ENCODE measurements at regions not wholly inside any gene's neighbourhood (a gene's known extent, or its start where the extent isn't known, plus 50 kb on each side); places are given as distances from the start of the nearest gene placed in this dataset.
"Not testable (repeated sequence)": the region's sequence is repeated elsewhere in the genome, so short reads cannot be mapped to it uniquely, and the experiment has no call there.

DNA sequence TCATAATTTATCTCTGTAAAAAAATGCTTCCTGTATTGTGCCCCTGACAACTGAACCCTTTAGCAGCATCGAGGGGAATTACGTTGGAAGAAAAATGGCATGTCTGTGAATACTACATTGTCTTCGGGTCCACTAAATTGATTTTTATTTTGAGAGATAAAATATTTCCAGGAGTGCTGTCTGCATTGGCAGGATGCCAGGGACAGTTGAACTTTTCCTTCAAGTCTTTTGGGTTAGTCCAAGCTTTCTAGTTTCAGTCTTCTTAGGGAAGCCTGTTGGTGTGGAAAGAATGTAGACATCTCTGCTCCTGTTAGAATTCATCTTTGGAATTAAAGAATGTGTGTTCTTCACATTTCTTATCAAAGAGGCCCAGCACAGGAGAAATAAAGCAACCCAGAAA, 557.9 kb downstream of the TMEM114 start:
- Mint-ChIP-seq H3K27me3 (ENCODE audit: low read depth, poor library complexity) (peaks cover 8% of the 10 kb centered on the region), H3K9me3 (peaks cover 4% of the 10 kb centered on the region), H3K4me3 (no peak overlapping the region), H3K4me1 (no peaks in the 10 kb centered on the region), H3K36me3 (ENCODE audit: low read depth) (no peaks in the 10 kb centered on the region), H3K27ac (no peak overlapping the region)
- TF ChIP-seq, protein P1, sequence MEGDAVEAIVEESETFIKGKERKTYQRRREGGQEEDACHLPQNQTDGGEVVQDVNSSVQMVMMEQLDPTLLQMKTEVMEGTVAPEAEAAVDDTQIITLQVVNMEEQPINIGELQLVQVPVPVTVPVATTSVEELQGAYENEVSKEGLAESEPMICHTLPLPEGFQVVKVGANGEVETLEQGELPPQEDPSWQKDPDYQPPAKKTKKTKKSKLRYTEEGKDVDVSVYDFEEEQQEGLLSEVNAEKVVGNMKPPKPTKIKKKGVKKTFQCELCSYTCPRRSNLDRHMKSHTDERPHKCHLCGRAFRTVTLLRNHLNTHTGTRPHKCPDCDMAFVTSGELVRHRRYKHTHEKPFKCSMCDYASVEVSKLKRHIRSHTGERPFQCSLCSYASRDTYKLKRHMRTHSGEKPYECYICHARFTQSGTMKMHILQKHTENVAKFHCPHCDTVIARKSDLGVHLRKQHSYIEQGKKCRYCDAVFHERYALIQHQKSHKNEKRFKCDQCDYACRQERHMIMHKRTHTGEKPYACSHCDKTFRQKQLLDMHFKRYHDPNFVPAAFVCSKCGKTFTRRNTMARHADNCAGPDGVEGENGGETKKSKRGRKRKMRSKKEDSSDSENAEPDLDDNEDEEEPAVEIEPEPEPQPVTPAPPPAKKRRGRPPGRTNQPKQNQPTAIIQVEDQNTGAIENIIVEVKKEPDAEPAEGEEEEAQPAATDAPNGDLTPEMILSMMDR (IDR thresholded peaks at IDR 0.05): no peak
- no peak for DNase-seq

DNA sequence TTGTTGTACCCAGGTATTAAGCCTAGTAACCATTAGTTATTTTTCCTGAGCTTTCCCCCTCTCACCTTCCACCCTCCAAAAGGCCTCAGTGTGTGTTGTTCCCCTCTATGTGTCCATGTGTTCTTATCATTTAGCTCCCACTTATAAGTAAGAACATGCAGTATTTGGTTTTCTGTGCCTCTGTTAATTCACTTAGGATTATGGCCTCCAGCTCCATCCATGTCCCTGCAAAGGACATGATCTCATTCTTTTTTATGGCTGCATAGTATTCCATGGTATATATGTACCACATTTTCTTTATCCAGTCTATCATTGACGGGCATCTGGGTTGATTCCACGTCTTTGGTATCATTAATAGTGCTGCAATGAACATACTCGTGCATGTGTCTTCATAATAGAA, 560.3 kb downstream of the TMEM114 start:
- not testable (repeated sequence) for DNase-seq; H3K27ac Mint-ChIP-seq; H3K4me3 Mint-ChIP-seq; H3K4me1 Mint-ChIP-seq; H3K36me3 Mint-ChIP-seq (ENCODE audit: low read depth); H3K27me3 Mint-ChIP-seq (ENCODE audit: low read depth, poor library complexity); H3K9me3 Mint-ChIP-seq

DNA sequence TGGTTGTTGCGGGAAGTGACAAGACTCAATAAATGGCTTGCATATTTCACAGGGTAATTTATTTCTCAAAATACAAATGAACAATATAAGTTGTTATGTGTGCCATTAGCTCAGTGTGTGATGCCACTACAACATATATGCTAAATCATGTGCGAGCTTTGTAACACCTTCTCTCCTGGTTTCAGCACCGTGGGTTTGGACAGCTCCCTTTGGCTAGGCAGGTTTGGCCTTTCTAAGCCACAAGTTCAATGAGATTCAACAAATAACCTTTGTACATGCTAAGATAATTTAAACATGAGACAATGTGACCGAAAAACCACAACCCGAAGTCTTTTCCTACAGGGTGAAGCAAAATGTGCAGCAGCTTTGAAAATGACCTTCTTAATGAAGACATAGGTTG, 563.9 kb downstream of the TMEM114 start:
- Mint-ChIP-seq H3K36me3 (ENCODE audit: low read depth) (no peaks in the 10 kb centered on the region), H3K27me3 (ENCODE audit: low read depth, poor library complexity) (peaks cover 7% of the 10 kb centered on the region), H3K4me3 (no peak overlapping the region), H3K4me1 (no peaks in the 10 kb centered on the region), H3K27ac (no peak overlapping the region), H3K9me3 (peaks cover 4% of the 10 kb centered on the region)
- DNase-seq: peak; percentile 86
- TF ChIP-seq, protein P1 (IDR thresholded peaks at IDR 0.05): no peak

DNA sequence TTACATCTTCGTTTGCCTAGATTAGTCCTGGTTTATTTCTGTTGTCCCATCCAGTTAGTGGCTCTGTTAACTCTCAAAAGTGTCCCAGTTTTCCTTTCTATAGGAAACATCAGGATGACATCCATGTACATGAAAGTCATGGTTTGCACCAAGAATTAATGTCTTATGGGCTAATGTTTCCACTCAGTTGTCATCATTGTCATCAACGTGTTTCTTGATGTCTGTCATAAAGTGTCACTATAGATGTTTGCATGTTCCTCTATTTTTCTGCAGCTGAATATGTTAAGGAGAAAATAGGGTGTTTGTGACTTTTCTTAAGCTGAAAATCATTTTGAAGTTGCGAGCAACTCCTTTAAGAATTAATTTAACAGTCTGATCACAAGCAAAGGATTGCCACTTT, 567.0 kb downstream of the TMEM114 start:
- Mint-ChIP-seq H3K4me3 (no peak overlapping the region), H3K4me1 (no peaks in the 10 kb centered on the region), H3K27ac (no peak overlapping the region), H3K36me3 (ENCODE audit: low read depth) (no peaks in the 10 kb centered on the region), H3K9me3 (no peaks in the 10 kb centered on the region), H3K27me3 (ENCODE audit: low read depth, poor library complexity) (peaks cover 9% of the 10 kb centered on the region)
- TF ChIP-seq, protein P1 (IDR thresholded peaks at IDR 0.05): no peak
- DNase-seq: no peak

DNA sequence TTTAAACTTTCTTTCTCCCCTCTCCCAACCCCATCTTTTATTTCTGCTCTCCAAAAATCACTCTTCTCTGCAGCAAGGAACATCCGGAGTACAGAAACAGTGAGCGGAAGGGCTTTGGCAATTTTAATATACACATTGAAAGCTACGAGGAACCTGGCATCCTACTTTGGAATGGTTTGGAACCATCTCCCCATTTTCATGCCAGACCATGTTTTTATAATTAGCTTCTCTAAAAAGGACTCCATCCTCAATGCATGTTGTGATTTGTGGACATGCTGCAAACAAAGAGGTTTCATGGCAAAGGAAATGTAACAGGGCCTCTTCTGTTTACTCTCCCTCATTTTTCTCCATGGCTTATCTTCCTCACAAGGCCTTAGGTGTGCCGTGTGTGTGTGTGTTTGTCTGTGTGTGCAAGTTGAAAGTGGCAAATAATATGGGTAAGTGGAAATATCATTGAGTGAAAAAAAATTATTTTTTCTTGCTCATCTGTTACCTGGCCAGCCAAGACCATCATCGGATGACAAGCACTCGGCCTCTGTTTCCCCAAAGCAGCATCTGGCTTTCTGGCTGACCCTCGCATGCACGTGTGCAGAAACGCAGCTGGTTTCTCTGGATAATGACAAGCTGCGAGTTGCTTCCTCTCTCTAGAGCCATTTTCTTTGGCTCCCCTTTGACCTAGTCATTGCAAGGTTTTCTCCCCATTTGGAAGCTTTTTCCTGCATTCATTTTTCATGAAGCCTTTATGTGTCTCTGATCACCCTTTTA, 585.0 kb downstream of the TMEM114 start:
- peaks cover 18% of the 10 kb centered on the region for H3K9me3 Mint-ChIP-seq
- no peaks in the 10 kb centered on the region for H3K27me3 Mint-ChIP-seq (ENCODE audit: low read depth, poor library complexity)
- no peak for DNase-seq
- no peaks in the 10 kb centered on the region for H3K4me1 Mint-ChIP-seq
- no peak overlapping the region for H3K27ac Mint-ChIP-seq
- no peak overlapping the region for H3K4me3 Mint-ChIP-seq
- no peaks in the 10 kb centered on the region for H3K36me3 Mint-ChIP-seq (ENCODE audit: low read depth)
- TF ChIP-seq, protein P1 (IDR thresholded peaks at IDR 0.05): no peak

DNA sequence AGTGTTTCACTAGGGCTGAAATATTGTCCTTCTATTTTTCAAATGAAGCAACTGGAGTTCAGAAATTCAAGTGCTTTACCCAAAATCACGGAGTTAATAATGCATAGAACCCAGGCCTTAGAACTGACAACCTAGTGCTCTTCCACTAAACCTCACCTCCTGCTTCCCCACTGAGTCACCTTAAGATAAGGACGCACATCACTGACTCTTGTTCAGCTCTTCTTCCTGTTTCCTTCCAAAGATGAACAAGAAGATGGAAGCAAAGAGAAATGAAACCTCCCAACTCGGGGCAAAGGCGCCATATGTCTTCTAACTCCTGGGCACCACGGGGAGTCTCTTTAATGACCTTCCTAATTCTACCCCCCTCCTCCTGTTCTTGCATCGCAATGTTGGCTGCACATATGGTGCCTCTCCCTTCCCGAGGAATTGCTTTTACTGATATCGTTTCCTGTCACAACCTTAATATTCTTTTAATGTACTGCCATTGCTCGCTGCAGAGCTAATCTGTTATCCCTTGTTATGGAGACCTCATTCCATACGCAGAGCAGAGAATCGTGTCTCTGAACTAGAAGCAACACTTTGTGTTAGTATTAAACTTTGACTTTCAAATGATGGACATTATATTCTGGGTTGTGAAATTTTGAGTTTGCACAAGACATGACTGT, 591.4 kb downstream of the TMEM114 start:
- H3K27ac Mint-ChIP-seq: no peak overlapping the region
- DNase-seq: no peak
- no peak overlapping the region for H3K4me3 Mint-ChIP-seq
- no peaks in the 10 kb centered on the region for H3K4me1 Mint-ChIP-seq
- peaks cover 9% of the 10 kb centered on the region for H3K27me3 Mint-ChIP-seq (ENCODE audit: low read depth, poor library complexity)
- H3K36me3 Mint-ChIP-seq (ENCODE audit: low read depth): no peaks in the 10 kb centered on the region
- TF ChIP-seq, protein P1 (IDR thresholded peaks at IDR 0.05): no peak
- H3K9me3 Mint-ChIP-seq: peaks cover 18% of the 10 kb centered on the region

All from nephron progenitor cell (in vitro differentiated cells).